HG03571 (cell line): ENCODE measurements at regions not wholly inside any gene's neighbourhood (a gene's known extent, or its start where the extent isn't known, plus 50 kb on each side); places are given as distances from the start of the nearest gene placed in this dataset.
"Not testable (repeated sequence)": the region's sequence is repeated elsewhere in the genome, so short reads cannot be mapped to it uniquely, and the experiment has no call there.

ENCODE experiments used
- ATAC-seq: cut with Tn5 transposase; IDR thresholded peaks from one replicate; pipeline ENCODE4 v1.9.1; 2021; ENCODE audit not compliant: unreplicated experiment

DNA sequence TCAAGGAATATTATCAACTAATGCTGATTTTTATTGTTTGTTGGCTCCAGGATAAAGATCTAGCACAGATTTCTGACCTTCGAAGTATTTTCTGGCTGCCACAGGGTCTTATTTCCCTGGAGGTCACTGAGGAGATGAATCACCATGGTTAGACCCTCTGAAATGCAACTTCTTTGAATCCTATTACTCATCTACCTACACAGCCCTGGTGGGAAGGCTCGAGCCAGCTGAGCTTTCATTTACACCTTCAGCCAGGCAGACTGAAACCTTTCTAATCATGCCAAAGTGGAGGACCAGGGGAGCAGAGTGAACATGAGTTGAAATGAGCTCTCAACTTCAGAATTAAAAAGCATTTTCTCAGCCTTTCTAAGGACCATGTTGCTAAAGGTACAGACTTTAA lies 130.5 kb downstream of the SMIM20 start:
- ATAC-seq: no peak

DNA sequence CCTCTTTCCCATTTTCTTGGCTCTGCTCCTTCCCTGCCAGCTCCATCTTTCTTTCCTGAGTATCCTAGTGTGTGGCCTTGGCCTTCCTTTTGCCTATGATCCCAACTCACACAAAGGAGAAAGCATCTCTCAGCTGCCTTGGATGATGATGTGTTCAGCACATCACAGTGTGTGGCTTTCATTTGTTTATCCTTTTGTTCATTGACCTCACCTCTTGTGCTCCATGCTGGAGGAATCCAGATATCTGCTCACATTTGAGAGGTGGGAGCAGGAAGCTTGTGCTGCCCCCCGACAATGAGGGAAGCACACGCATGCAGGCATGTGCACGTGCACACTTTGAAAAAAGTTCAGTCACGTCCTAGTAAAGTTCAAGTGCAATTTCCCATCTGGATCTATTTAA lies 131.0 kb downstream of the SMIM20 start:
- ATAC-seq: no peak

DNA sequence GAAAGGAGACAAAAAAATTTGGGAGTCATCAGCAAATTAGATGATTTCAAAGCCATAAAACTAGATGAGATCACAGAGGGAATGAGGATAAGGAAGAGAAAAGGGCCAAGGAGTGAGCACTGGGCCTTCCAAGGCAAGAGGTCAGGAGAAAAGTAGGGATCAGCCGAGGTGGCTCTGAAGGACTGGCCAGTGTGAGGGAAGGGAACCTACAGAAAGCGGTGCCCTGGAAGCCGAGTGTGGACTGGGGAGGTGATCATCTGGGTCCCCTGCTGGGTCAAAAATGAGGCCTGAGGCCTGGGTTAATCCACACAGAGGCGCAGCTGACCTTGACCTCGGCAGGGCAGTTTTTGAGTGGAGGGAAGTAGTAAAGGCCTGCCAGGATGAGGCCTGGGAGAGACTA lies 133.8 kb downstream of the SMIM20 start:
- no peak for ATAC-seq

DNA sequence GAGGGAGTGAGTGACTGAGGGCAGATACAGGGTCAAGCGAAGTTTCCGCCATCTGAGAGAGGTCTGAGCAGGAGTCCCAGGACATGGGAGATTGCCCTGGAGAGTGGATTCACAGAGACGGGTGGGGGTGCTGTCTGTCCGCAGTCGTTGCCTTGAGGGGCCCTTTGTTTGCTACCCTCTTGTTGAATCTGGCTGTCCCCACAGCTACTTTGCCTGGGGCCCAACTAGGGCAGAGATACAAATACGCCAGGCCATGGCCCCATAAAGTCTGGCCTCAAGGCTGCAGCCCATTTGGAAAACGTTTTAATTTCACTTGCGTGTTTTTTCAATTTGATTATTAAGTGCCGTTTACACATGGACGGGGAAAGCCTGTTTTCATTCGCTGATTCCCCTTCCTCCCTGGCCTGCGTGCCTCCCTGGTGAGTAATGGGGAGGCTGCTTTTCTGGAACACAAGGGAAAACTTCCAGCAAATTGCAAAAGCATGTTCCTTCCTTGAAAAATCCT lies 134.4 kb downstream of the SMIM20 start:
- no peak for ATAC-seq

DNA sequence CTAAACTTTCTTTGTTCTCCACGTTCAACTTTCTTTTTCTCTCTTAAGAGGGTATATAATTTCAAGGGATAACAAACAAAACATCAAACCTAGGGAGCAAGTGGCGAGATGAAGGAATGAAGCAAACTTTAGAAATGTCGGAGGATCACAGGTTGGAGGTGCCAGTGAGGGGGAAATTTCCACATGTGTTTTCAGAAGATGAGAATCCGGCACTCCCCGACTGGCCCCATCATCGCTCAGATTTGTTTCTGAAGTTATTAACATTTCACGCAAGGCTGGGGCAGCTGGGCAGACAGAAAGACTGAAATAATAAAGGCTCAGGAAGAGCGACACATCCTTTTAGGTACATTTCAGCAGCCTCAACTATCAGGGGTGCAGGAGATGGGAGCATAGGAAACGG lies 134.9 kb downstream of the SMIM20 start:
- ATAC-seq: no peak

DNA sequence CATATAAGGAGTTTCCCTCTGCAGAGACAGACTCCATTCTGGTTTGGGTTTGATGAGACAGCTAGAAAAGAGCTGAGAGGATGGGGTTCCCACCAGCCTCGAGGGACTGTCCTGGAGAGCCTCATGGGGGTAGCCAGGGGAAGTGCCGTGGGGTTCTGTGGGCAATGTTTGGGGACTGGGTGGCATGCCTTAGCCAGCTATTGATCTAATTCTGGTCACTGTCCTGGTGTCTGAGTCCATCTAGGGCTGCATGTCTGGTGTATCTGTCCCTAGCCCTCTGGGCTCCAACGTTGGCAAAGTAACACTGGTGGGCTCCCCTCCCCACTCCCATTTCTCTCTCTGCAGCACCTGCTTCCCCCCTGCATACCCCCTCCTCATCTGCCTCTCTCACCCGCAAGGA lies 135.4 kb downstream of the SMIM20 start:
- no peak for ATAC-seq

DNA sequence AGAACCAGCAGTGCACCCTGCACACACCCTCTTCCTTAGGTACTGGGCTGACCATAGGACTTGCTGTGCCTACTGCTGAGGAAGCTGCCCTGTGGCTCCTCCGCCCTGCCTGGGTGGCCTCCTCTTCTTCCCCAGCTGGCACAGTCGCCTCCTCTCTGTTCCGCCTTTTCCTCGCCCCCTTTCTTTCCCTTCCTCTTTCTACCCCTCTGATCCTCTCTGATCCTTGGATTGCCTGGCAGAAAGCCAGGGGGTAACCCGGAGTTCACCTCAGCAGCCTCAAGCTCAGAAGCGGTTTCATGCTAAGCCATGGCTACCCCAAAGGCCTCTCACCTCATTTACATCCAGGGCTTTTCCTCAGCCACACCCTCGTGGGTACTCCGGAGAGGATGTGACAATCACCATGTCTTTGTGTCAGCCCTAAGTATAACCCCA lies 136.2 kb downstream of the SMIM20 start:
- no peak for ATAC-seq

DNA sequence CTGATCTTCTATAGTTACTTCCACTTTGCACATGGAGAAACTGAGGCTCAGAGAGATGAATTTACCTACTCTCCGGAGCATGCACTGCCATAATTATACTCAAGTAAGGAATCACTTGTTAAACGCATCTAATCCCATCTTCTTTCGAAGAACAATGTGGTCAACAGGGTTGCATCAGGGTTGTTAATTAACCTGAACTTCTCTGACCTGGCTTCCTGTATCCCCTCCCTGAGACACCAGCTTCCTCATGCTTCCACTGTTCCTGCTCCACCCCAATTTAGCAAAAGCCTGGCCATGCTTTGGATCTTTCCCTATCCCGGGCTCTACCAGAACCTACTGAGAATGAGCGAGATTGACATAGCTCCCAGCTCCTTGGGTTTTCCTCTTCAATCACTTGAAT lies 136.7 kb downstream of the SMIM20 start:
- ATAC-seq: no peak

DNA sequence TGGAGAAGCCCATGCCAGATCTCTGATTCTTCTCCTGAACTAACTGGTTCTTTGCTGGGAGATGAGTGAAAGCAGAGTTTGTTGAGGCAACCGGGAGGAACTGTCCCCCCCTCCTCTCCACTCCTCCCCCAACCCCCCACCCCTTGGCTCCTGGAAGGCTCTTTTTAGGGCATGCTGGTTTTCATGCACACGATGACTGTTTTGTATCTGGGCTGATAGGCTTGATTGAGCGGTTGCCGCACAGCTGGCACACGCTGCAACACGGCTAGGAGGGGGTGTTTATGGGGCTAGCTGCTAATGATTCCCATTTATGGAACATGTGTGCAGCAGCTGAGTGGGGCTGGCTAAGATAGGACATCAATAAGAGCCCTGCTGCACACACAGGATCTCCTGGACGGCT lies 137.2 kb downstream of the SMIM20 start:
- no peak for ATAC-seq

DNA sequence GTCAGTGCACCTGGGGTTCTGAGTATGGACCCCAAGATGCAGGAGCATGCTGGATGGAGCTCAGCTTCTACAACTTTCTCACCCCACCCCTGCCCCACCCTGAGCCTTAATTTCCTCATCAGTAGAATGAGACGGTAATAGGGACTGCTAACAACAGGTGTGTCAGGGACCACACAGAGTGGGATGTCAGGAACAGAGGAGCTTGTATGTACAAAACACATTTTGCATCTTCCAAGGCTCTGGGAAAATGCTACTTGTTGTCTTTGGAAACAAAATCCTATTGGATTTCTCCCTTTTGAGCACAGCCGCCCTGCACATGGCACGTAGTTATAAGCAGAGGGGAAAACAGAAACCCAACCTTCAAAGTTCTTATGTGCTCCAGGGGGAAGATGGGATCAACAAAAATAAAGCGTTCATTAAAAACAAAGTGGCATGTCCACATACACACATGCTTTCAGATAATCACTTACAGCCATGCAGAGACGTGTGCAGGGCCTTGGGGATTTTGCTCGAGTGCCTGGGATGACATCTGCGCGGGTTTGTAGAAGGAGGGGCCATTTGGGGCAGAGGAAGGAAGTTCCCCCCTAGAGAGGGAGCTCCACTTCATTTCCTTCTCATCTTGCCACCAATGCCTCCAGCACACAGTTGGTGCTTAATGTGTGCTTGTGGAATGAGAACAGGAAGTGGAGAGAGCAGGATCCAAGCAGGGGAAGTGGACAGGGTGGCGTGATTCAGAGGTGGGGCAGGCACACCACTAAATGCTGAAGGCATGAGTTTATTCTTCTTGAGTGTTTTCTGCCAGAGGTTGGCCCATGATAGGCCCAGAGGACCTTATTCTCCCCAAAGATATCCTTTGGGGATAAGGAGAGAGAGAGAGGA lies 138.9 kb downstream of the SMIM20 start:
- ATAC-seq: no peak

DNA sequence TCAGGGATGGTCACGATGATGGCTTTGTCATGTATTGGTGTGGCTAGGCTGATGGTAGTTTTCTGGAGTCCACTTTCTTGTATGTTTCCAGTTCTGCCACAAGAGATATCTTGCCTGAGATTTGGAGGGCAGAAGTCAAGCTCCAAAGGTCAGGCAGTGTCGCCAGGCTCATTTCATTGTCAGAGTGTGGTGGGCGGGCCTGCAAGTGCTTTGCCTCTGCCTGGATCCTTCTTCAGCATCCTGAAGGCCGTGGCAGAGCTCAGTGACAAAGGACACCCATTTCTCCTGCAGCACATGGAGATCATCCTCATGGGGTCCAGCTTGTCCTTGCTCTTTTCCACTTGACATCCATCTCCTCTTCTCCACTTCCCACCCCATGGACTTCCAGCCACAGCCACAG lies 139.7 kb downstream of the SMIM20 start:
- ATAC-seq: no peak

DNA sequence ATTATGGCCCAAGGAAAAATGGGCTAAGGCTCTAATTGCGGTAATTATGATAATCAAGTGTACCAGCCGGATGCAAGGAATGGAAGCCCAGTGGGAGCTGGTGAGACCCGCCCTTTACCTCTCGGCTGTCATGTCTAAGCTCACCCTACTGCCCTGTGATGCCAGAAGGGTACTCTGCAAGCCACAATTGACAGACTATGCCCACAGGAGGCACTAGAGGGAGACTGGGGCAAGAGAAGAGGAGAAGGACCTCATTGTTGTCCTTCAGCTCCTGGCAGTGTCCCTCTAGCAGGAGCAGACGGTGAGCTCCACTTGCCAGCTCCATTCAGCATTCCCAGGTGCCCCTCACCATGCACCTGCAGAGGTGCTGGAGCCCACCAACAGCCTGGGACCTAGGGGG lies 141.8 kb downstream of the SMIM20 start:
- ATAC-seq: no peak

DNA sequence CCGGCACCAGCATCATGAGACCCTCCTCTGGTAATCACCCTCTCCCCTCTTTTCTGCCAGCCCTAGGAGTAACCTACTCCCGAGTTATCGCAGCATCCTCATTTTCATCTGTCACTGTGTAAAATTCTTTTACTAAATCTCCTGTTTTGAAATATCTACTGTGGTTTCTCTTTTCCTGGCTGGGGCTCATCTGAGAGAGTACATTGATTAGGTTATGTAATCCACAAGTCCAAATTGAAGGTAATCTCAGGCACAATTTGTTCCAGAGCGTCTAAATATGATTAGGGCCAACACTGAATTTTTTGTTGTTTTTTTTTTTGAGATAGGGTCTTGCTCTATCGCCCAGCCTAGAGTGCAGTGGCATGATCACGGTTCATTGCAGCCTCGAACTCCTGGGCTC lies 142.4 kb downstream of the SMIM20 start:
- no peak for ATAC-seq

DNA sequence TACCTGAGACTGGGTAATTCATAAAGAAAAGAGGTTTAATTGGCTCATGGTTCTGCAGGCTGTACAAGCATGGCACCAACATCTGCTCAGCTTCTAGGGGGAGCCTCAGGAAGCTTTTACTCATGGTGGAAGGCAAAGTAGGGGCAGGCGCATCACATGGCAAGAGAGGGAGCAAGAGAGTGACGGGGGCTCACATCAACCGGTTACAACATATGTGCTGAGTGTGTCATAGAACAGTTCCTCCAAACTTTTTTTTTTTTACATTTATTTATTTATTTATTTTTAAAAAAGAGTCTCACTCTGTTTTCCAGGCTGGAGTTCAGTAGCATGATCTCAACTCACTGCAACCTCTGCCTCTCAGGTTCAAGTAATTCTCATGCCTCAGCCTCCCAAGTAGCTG lies 143.8 kb downstream of the SMIM20 start:
- not testable (repeated sequence) for ATAC-seq

DNA sequence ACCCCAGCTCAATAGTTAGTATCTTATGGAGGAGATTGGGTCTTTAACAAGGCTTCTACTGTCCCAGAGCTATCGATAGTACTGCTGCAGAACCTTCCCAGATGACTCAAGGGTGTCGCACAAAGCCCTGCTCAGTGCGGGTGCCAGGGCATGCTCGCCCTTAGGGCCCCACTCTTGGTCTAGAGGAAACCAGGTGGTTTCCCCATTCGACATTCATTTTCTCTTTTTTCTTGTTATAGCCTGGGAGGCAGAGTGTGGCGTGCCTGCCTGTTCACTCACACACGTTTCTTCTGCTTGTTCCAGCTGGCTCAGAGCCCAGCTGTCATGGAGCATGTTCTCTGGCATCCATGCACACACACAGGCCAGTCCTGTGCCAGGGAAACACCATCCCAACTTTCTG lies 144.5 kb downstream of the SMIM20 start:
- ATAC-seq: no peak

DNA sequence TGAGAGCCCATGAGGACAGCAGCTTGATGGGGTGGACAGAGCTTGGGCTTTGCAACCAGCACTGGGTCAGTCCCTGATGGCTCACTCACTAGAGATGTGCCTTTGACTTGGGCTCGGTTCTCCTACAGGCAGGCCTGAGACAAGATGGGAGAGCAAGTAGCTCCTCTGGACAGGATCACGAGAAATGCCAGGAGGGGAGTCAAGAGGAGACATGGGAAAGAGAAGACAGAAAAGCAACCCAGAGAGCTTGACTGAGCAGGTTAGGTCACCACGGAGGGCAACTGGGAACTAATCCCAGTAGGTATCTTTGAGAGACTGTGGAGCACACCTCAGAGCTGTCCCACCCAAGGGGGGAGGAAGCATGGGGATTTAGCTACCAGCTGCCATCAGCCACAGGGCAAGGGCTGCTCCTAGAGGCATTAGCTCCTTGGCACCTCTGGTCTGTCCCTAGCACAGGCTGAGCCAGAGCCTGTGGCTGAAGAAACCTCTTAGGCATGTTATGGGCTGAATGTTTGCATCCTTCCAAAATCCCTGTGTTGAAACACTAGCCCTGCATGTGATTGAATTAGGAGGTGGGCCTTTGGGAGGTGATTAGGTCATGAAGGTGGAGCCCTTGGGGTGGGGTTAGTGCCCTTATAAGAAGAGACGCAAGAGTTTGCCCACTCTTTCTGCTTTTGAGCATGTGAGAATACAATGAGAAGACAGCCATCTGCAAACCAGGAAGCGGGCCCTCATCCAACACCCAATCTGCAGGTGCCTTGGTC lies 145.6 kb downstream of the SMIM20 start:
- ATAC-seq: no peak

DNA sequence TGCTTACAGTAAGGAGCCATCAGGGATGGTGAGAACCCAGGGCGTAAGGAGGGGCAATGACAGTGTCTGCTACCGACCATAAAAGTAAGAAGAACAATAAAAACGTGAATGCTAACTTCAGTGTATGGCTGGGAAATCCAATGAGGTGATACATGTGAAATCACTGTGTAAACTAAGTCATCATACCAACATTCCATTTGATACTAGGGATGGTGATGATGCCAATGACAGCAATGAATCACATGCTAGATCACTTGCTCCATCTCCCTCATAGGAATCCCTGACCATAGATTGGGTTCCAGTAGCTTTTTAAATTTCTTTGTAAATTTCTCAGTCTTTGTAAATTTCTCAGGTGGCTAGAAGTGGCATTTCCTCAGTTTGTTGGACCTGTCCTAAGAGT lies 146.3 kb downstream of the SMIM20 start:
- ATAC-seq: no peak

DNA sequence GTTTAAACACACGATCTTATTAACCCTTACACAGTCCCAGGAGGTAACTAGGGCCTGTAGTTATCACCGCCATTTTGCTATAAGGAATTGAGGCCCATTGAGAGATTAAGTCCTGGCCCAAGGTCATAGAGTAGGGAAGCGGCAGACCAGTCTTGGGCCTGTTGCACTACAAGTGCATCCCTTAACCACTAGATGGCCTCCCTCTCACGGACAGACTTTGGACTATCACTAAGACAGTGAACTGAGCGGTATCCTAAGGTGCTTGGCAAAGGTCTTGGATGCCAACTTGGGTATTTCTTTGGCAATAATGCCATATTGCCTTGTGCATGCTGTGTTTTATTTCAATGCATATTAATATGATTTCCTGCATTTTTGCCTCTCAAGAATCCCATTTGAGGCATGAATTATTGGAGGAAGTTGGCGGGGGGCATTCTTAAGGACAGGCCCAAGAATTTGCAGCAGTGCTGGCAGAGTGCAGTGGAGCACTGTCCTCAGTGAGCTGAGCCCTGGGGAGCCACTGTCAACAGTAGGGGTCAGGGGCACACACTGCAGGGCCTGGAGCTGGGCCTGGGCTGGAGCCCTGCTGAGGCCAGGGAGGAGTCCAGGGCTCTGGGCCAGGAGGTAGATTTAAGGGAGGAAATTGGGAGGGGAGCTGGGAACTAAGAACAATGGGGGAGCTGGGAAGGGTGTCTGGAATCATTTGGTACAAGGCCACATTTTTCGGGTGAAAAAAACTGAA lies 147.4 kb downstream of the SMIM20 start:
- no peak for ATAC-seq

DNA sequence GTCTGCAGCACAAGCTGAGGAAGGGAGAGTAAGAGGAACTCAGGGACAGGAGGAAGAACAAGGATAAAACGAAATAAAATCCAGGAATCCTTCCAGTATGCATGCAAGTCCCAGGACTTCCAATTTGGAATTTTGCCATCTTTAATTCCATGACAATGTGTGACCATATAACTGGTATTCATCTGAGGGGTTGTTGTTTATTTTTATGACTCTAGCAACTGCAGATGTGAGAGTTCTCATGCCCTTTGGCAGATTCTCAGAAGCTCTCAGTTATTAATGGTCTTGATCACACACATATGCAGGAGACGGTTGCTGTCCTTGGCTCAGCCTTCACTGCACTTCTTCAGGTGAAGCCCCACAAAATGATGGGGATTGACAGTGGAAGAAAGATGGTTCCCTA lies 148.2 kb downstream of the SMIM20 start:
- no peak for ATAC-seq

DNA sequence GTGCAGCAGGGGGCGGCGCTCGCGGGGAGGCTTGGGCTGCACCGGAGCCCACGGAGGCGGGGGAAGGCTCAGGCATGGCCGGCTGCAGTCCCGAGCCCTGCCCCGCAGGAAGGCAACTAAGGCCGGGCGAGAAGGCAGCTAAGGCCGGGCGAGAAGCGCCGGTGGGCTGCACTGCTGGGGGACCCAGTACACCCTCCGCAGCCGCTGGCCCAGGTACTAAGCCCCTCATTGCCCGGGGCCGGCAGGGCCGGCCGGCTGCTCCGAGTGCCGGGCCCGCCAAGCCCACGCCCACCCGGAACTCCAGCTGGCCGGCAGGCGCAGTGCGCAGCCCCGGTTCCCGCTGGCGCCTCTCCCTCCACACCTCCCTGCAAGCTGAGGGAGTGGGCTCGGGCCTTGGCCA lies 150.0 kb downstream of the SMIM20 start:
- not testable (repeated sequence) for ATAC-seq

DNA sequence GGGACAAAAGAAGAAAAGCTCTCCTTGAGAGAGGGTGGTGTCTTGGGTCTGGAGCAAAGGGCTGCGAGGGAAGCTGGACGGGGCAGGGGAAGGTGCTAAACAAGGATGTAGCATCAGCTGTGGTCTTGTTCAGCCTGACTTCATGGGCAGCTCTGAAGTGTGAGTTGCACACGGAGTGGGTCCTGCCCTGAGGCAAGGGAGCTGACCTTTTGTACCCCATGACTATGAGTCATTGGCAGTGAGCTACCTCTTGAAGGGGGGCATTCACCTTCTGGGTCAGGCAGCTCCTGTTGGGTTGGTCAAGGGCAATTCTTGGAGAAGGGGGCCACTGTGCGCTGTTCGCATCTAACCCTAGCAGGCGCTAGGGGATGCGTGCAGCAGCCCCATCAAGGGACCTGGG lies 151.8 kb downstream of the SMIM20 start:
- no peak for ATAC-seq
